CD8-positive, alpha-beta memory T cell (primary cell): ENCODE measurements at regions not wholly inside any gene's neighbourhood (a gene's known extent, or its start where the extent isn't known, plus 50 kb on each side); places are given as distances from the start of the nearest gene placed in this dataset.
"Not testable (repeated sequence)": the region's sequence is repeated elsewhere in the genome, so short reads cannot be mapped to it uniquely, and the experiment has no call there.

Source experiments
- CTCF ChIA-PET: fragments of 350-600 bp; sonication (Branson Sonifier 250); formaldehyde crosslinking; loops from one replicate; lab custom pipeline; 2021; ENCODE audit warnings: antibody characterized with exemption; lab: Charles Lee
- POLR2A ChIA-PET: fragments of 350-600 bp; sonication (Branson Sonifier 250); formaldehyde crosslinking; loops from one replicate; lab custom pipeline; 2021; ENCODE audit warnings: antibody characterized with exemption; lab: Charles Lee
- DNase-seq, 5 donors: peaks; one replicate each; pipeline versions ENCODE4 v3.0.0 to v3.0.0-alpha.2; 2020 to 2022; ENCODE audit warnings: mixed read lengths in 1 of 5
- H3K27ac ChIP-seq: one replicate; pipeline ENCODE4 v1.7.0; 2013; ENCODE audit warnings: low read depth, mild to moderate bottlenecking, low read length, moderate library complexity
- H3K27me3 ChIP-seq: 2 replicates; pipeline ENCODE4 v1.7.0; 2013; ENCODE audit warnings: low read length, mild to moderate bottlenecking; ENCODE audit not compliant: insufficient read depth, poor library complexity, severe bottlenecking
- H3K36me3 ChIP-seq: 2 replicates; pipeline ENCODE4 v1.7.0; 2013; ENCODE audit warnings: mild to moderate bottlenecking, low read length, moderate library complexity; ENCODE audit not compliant: insufficient read depth
- H3K4me1 ChIP-seq: 2 replicates; pipeline ENCODE4 v1.7.0; 2013; ENCODE audit warnings: mild to moderate bottlenecking, low read length, moderate library complexity; ENCODE audit not compliant: insufficient read depth
- H3K4me3 ChIP-seq: 2 replicates; pipeline ENCODE4 v1.7.0; 2013; ENCODE audit warnings: mild to moderate bottlenecking, low read length
- H3K9me3 ChIP-seq: 2 replicates; pipeline ENCODE4 v1.7.0; 2013; ENCODE audit warnings: mild to moderate bottlenecking, low read length
- H3K27ac Mint-ChIP-seq, 8 donors: one replicate each; pipeline ENCODE4 v1.8.0; 2020 to 2021; ENCODE audit warnings: mixed read lengths in 8 of 8, mild to moderate bottlenecking in 6 of 8, inconsistent platforms in 3 of 8, moderate library complexity in 3 of 8
- H3K27me3 Mint-ChIP-seq, 2 donors: one replicate each; pipeline ENCODE4 v1.8.0; 2020 to 2021; ENCODE audit warnings: mixed read lengths in 2 of 2, mild to moderate bottlenecking in 1 of 2, moderate library complexity in 1 of 2
- H3K36me3 Mint-ChIP-seq, 3 donors: one replicate each; pipeline ENCODE4 v1.8.0; 2020 to 2021; ENCODE audit warnings: mixed read lengths in 3 of 3, inconsistent platforms in 1 of 3, mild to moderate bottlenecking in 1 of 3
- H3K4me1 Mint-ChIP-seq, 3 donors: one replicate each; pipeline ENCODE4 v1.8.0; 2020 to 2021; ENCODE audit warnings: mixed read lengths in 3 of 3, inconsistent platforms in 1 of 3, mild to moderate bottlenecking in 1 of 3
- H3K4me3 Mint-ChIP-seq, 7 donors: one replicate each; pipeline ENCODE4 v1.8.0; 2020 to 2021; ENCODE audit warnings: mixed read lengths in 7 of 7, mild to moderate bottlenecking in 6 of 7, moderate library complexity in 4 of 7, inconsistent platforms in 2 of 7
- H3K9me3 Mint-ChIP-seq, 5 donors: one replicate each; pipeline ENCODE4 v1.8.0; 2020 to 2022; ENCODE audit warnings: mixed read lengths in 5 of 5, mild to moderate bottlenecking in 3 of 5, moderate library complexity in 2 of 5, inconsistent platforms in 1 of 5

- POLR2A ChIA-PET: no interaction called here
- Histone ChIP-seq H3K4me3 (no peak overlapping the region), H3K4me1 (no peaks in the 10 kb centered on the region)
Observed at GRCh38 chr13:68550330-68550729, 1320.2 kb upstream of the PCDH9 start.

GRCh38 chr13:68540244-68540643, 1310.1 kb upstream of the PCDH9 start:
- Mint-ChIP-seq H3K4me1 (no peaks in the 10 kb centered on the region), H3K4me3 (no peak overlapping the region), H3K36me3 (no peaks in the 10 kb centered on the region), H3K27me3 (no peaks in the 10 kb centered on the region), H3K9me3 (peaks cover 0 to 37% (median 3%) of the 10 kb centered on the region in 5 donors), H3K27ac (no peak overlapping the region)
- Histone ChIP-seq H3K27me3 (no peaks in the 10 kb centered on the region), H3K4me3 (no peak overlapping the region), H3K9me3 (no peaks in the 10 kb centered on the region), H3K27ac (no peak overlapping the region), H3K36me3 (no peaks in the 10 kb centered on the region), H3K4me1 (no peaks in the 10 kb centered on the region)
- no peak for DNase-seq
- POLR2A ChIA-PET: no interaction called here
- CTCF ChIA-PET: no interaction called here

More at GRCh38 chr13:68550330-68550729, 1320.2 kb upstream of the PCDH9 start:
- Histone ChIP-seq H3K27me3 (no peaks in the 10 kb centered on the region), H3K27ac (no peak overlapping the region), H3K9me3 (no peaks in the 10 kb centered on the region), H3K36me3 (no peaks in the 10 kb centered on the region)
- CTCF ChIA-PET: no interaction called here
- Mint-ChIP-seq H3K27ac (no peak overlapping the region), H3K4me3 (no peak overlapping the region), H3K9me3 (peaks cover 4 to 29% (median 8%) of the 10 kb centered on the region in 5 donors), H3K4me1 (no peaks in the 10 kb centered on the region), H3K36me3 (no peaks in the 10 kb centered on the region), H3K27me3 (no peaks in the 10 kb centered on the region)
- DNase-seq: no peak

GRCh38 chr13:68535329-68535728, 1305.2 kb upstream of the PCDH9 start:
- H3K36me3 ChIP-seq: no peaks in the 10 kb centered on the region
- Mint-ChIP-seq H3K27me3 (no peaks in the 10 kb centered on the region), H3K4me3 (no peak overlapping the region), H3K4me1 (no peaks in the 10 kb centered on the region), H3K9me3 (peaks cover 0 to 26% (median 6%) of the 10 kb centered on the region in 5 donors), H3K27ac (no peak overlapping the region), H3K36me3 (no peaks in the 10 kb centered on the region)
- H3K27ac ChIP-seq: no peak overlapping the region
- H3K4me3 ChIP-seq: no peak overlapping the region
- POLR2A ChIA-PET: no interaction called here
- DNase-seq: no peak
- no peaks in the 10 kb centered on the region for H3K9me3 ChIP-seq
- H3K4me1 ChIP-seq: no peaks in the 10 kb centered on the region
- H3K27me3 ChIP-seq: no peaks in the 10 kb centered on the region
- CTCF ChIA-PET: no interaction called here

- H3K4me1 Mint-ChIP-seq, H3K36me3 ChIP-seq, H3K27me3 Mint-ChIP-seq, H3K9me3 ChIP-seq, H3K27ac Mint-ChIP-seq, H3K4me3 ChIP-seq, H3K4me3 Mint-ChIP-seq, H3K36me3 Mint-ChIP-seq, DNase-seq, H3K27ac ChIP-seq, POLR2A ChIA-PET, H3K27me3 ChIP-seq, H3K4me1 ChIP-seq, CTCF ChIA-PET: not testable (repeated sequence)
- H3K9me3 Mint-ChIP-seq: peaks cover 8 to 50% (median 28%) of the 10 kb centered on the region in 5 donors
Observed at GRCh38 chr13:68527167-68527566, 1297.0 kb upstream of the PCDH9 start.

- ChIA-PET POLR2A (no interaction called here), CTCF (no interaction called here)
- H3K27me3 ChIP-seq: no peaks in the 10 kb centered on the region
- no peak overlapping the region for H3K4me3 ChIP-seq
- no peak overlapping the region for H3K27ac ChIP-seq
- Mint-ChIP-seq H3K4me1 (no peaks in the 10 kb centered on the region), H3K36me3 (no peaks in the 10 kb centered on the region), H3K4me3 (no peak overlapping the region), H3K9me3 (peaks cover 8 to 50% (median 30%) of the 10 kb centered on the region in 5 donors), H3K27ac (no peak overlapping the region), H3K27me3 (no peaks in the 10 kb centered on the region)
- DNase-seq: no peak
- H3K9me3 ChIP-seq: no peaks in the 10 kb centered on the region
- H3K36me3 ChIP-seq: no peaks in the 10 kb centered on the region
- H3K4me1 ChIP-seq: no peaks in the 10 kb centered on the region
Observed at GRCh38 chr13:68523838-68524424, 1293.8 kb upstream of the PCDH9 start.

- Histone ChIP-seq H3K9me3 (no peaks in the 10 kb centered on the region), H3K4me1 (no peaks in the 10 kb centered on the region), H3K36me3 (no peaks in the 10 kb centered on the region), H3K27me3 (no peaks in the 10 kb centered on the region), H3K4me3 (no peak overlapping the region), H3K27ac (no peak overlapping the region)
- H3K4me1 Mint-ChIP-seq: no peaks in the 10 kb centered on the region
- H3K4me3 Mint-ChIP-seq: no peak overlapping the region
- POLR2A ChIA-PET: no interaction called here
- peaks cover 7 to 36% (median 21%) of the 10 kb centered on the region in 5 donors for H3K9me3 Mint-ChIP-seq
- H3K27me3 Mint-ChIP-seq: no peaks in the 10 kb centered on the region
- no peak for DNase-seq
- no peak overlapping the region for H3K27ac Mint-ChIP-seq
- no peaks in the 10 kb centered on the region for H3K36me3 Mint-ChIP-seq
- CTCF ChIA-PET: no interaction called here
Observed at GRCh38 chr13:68522184-68522583, 1292.0 kb upstream of the PCDH9 start.

GRCh38 chr13:68509734-68510621, 1279.8 kb upstream of the PCDH9 start:
- H3K4me1 Mint-ChIP-seq: no peaks in the 10 kb centered on the region
- CTCF ChIA-PET: no interaction called here
- no peaks in the 10 kb centered on the region for H3K36me3 Mint-ChIP-seq
- Histone ChIP-seq H3K27me3 (no peaks in the 10 kb centered on the region), H3K36me3 (no peaks in the 10 kb centered on the region), H3K27ac (no peak overlapping the region), H3K9me3 (no peaks in the 10 kb centered on the region), H3K4me3 (no peak overlapping the region), H3K4me1 (no peaks in the 10 kb centered on the region)
- POLR2A ChIA-PET: no interaction called here
- H3K9me3 Mint-ChIP-seq: peaks cover 5 to 22% (median 9%) of the 10 kb centered on the region in 5 donors
- H3K4me3 Mint-ChIP-seq: no peak overlapping the region
- H3K27me3 Mint-ChIP-seq: no peaks in the 10 kb centered on the region
- no peak overlapping the region for H3K27ac Mint-ChIP-seq
- no peak for DNase-seq

- ChIA-PET CTCF (no interaction called here), POLR2A (no interaction called here)
- H3K27ac Mint-ChIP-seq: peak overlapping the region in 1 of 8 donors; percentile 54
- Histone ChIP-seq H3K27me3 (no peaks in the 10 kb centered on the region), H3K9me3 (no peaks in the 10 kb centered on the region), H3K4me1 (no peaks in the 10 kb centered on the region), H3K27ac (no peak overlapping the region), H3K4me3 (no peak overlapping the region), H3K36me3 (no peaks in the 10 kb centered on the region)
- H3K4me3 Mint-ChIP-seq: no peak overlapping the region
- H3K9me3 Mint-ChIP-seq: peaks cover 5 to 14% (median 9%) of the 10 kb centered on the region in 5 donors
- H3K36me3 Mint-ChIP-seq: no peaks in the 10 kb centered on the region
- DNase-seq: no peak
- H3K27me3 Mint-ChIP-seq: no peaks in the 10 kb centered on the region
- H3K4me1 Mint-ChIP-seq: no peaks in the 10 kb centered on the region
Observed at GRCh38 chr13:68506888-68507551, 1276.9 kb upstream of the PCDH9 start.
